ENCODE measurements at regions not wholly inside any gene's neighbourhood (a gene's known extent, or its start where the extent isn't known, plus 50 kb on each side); places are given as distances from the start of the nearest gene placed in this dataset.

GRCh38 chr6:121578216-121578615, 142.8 kb downstream of the GJA1 start:
- TF ChIP-seq, protein P1, sequence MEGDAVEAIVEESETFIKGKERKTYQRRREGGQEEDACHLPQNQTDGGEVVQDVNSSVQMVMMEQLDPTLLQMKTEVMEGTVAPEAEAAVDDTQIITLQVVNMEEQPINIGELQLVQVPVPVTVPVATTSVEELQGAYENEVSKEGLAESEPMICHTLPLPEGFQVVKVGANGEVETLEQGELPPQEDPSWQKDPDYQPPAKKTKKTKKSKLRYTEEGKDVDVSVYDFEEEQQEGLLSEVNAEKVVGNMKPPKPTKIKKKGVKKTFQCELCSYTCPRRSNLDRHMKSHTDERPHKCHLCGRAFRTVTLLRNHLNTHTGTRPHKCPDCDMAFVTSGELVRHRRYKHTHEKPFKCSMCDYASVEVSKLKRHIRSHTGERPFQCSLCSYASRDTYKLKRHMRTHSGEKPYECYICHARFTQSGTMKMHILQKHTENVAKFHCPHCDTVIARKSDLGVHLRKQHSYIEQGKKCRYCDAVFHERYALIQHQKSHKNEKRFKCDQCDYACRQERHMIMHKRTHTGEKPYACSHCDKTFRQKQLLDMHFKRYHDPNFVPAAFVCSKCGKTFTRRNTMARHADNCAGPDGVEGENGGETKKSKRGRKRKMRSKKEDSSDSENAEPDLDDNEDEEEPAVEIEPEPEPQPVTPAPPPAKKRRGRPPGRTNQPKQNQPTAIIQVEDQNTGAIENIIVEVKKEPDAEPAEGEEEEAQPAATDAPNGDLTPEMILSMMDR (conservative IDR thresholded peaks at IDR 0.05; ENCODE audit: low read depth, low read length), result no peak
- H3K4me3 ChIP-seq (ENCODE audit: low read length), result no peak overlapping the region
- DNase-seq (ENCODE audit: low read depth), result no peak

GRCh38 chr6:121579478-121579877, 144.0 kb downstream of the GJA1 start:
- no peak overlapping the region for H3K4me3 ChIP-seq (ENCODE audit: low read length)
- DNase-seq (ENCODE audit: low read depth), result no peak
- TF ChIP-seq, protein P1 (conservative IDR thresholded peaks at IDR 0.05; ENCODE audit: low read depth, low read length), result no peak

DNA sequence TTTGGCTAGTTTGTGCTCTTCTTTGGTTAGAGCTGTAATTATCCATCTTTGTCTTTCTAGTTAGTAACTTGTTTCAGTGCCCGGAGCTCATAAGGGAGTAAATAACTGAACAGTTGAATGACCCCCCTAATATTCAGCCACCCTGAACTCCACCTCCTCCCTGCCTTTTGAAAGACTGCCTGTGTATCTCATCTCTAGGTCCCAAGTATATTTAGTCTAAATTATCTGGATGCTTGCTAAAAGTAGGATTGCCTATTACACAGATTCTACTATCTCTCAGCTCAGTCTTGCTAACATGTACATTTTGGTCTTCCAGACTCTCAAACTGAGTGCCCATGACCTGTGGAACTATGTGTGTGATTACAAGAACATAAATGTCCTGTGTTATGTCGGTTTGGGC, 145.9 kb downstream of the GJA1 start:
- no peak for DNase-seq (ENCODE audit: low read depth)
- TF ChIP-seq, protein P1 (conservative IDR thresholded peaks at IDR 0.05; ENCODE audit: low read depth, low read length), result no peak
- no peak overlapping the region for H3K4me3 ChIP-seq (ENCODE audit: low read length)

DNA sequence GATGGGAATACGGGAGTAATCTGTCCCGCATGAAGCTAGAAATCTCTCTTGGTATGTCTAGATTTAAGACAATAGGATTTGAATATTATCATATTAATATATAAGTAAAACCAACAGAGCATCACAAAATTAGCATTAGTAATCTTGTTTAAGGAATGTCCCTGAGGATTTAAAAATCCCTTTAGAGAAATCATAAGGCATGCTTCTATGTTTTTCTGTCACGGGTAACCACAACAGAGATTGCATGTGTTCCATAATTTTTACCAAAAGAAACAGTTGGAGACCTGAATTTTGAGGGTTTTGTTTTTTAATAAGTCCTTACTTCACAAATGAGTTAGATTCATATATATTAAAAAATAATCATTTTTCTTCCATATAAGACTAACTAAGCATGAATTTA, 146.8 kb downstream of the GJA1 start:
- TF ChIP-seq, protein P1 (conservative IDR thresholded peaks at IDR 0.05; ENCODE audit: low read depth, low read length), result no peak
- DNase-seq (ENCODE audit: low read depth), result no peak
- H3K4me3 ChIP-seq (ENCODE audit: low read length), result no peak overlapping the region

GRCh38 chr6:121584586-121585369, 149.3 kb downstream of the GJA1 start:
- TF ChIP-seq, protein P1 (conservative IDR thresholded peaks at IDR 0.05; ENCODE audit: low read depth, low read length), result no peak
- no peak overlapping the region for H3K4me3 ChIP-seq (ENCODE audit: low read length)
- DNase-seq (ENCODE audit: low read depth), result no peak

DNA sequence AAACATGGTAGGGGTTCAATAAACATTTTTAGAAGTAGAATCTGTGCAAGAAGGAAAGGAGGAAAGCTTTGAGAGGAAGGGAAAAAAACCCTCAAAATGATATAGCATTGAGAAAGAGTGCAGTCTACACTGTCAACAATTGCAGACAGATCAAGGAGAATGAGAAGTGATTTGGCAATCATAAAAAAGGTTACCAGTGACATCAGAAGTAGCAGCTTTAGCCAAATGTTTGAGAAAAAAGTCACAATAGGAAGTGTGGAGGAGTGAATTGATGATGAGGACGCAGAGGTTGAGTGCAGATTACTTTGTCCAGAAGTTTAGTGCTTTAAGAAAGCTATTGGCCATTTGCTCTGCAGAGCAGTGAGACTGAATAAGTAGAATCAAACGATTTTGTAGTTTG, 155.0 kb downstream of the GJA1 start:
- no peak for DNase-seq (ENCODE audit: low read depth)
- H3K4me3 ChIP-seq (ENCODE audit: low read length), result no peak overlapping the region
- TF ChIP-seq, protein P1 (conservative IDR thresholded peaks at IDR 0.05; ENCODE audit: low read depth, low read length), result no peak

- no peak overlapping the region for H3K4me3 ChIP-seq (ENCODE audit: low read length)
- peak; percentile 78 for DNase-seq (ENCODE audit: low read depth)
- TF ChIP-seq, protein P1 (conservative IDR thresholded peaks at IDR 0.05; ENCODE audit: low read depth, low read length), result no peak
Measured at GRCh38 chr6:121590916-121591315, 155.5 kb downstream of the GJA1 start.
